MM.1S (cell line): ENCODE measurements at regions not wholly inside any gene's neighbourhood (a gene's known extent, or its start where the extent isn't known, plus 50 kb on each side); places are given as distances from the start of the nearest gene placed in this dataset.

Experiments
- DNase-seq: peaks from one replicate; pipeline ENCODE4 v3.0.0-alpha.2; 2015
- H2AFZ ChIP-seq: fragments of 300-600 bp; sonication (generic); 2 replicates; pipeline ENCODE4 v1.6.0; 2016; ENCODE audit warnings: antibody characterized with exemption, low read length
- H3F3A ChIP-seq: fragments of 300-600 bp; sonication (generic); 2 replicates; pipeline ENCODE4 v1.6.1; 2016; ENCODE audit warnings: mild to moderate bottlenecking, antibody characterized with exemption, low read length, moderate library complexity, mixed read lengths; ENCODE audit not compliant: insufficient read depth
- H3K27ac ChIP-seq: fragments of 300-600 bp; sonication (generic); 2 replicates; pipeline ENCODE4 v1.5.1; 2016; ENCODE audit warnings: mild to moderate bottlenecking, low read length
- H3K27me3 ChIP-seq: fragments of 300-600 bp; sonication (generic); replicated peaks from 2 replicates; pipeline ENCODE4 v1.6.0; 2016; ENCODE audit warnings: low read length; ENCODE audit not compliant: insufficient read depth
- H3K36me3 ChIP-seq: fragments of 300-600 bp; sonication (generic); replicated peaks from 2 replicates; pipeline ENCODE4 v1.6.1; 2016; ENCODE audit warnings: mild to moderate bottlenecking, low read length, mixed read lengths; ENCODE audit not compliant: insufficient read depth
- H3K4me1 ChIP-seq: fragments of 300-600 bp; sonication (generic); 2 replicates; pipeline ENCODE4 v1.6.1; 2016; ENCODE audit warnings: low read length, mixed read lengths
- H3K4me2 ChIP-seq: fragments of 300-600 bp; sonication (generic); 2 replicates; pipeline ENCODE4 v1.6.0; 2016; ENCODE audit warnings: low read depth, low read length
- H3K4me3 ChIP-seq: fragments of 300-600 bp; sonication (generic); 2 replicates; pipeline ENCODE4 v1.5.1; 2016; ENCODE audit warnings: low read length, mixed read lengths
- H3K79me2 ChIP-seq: fragments of 300-600 bp; sonication (generic); 2 replicates; pipeline ENCODE4 v1.6.1; 2016; ENCODE audit warnings: mixed run types, low read length, mixed read lengths
- H3K9ac ChIP-seq: fragments of 300-600 bp; sonication (generic); 2 replicates; pipeline ENCODE4 v1.6.1; 2016; ENCODE audit warnings: low read length, mixed read lengths
- H3K9me2 ChIP-seq: fragments of 300-600 bp; sonication (generic); replicated peaks from 2 replicates; pipeline ENCODE4 v1.6.1; 2016; ENCODE audit warnings: mild to moderate bottlenecking, low read length, mixed read lengths; ENCODE audit not compliant: insufficient read depth
- H3K9me3 ChIP-seq: fragments of 300-600 bp; sonication (generic); replicated peaks from 2 replicates; pipeline ENCODE4 v1.6.1; 2016; ENCODE audit warnings: mild to moderate bottlenecking, low read length, mixed read lengths; ENCODE audit not compliant: insufficient read depth
- H4K20me1 ChIP-seq: fragments of 300-600 bp; sonication (generic); 2 replicates; pipeline ENCODE4 v1.6.1; 2016; ENCODE audit warnings: mild to moderate bottlenecking, low read length, moderate library complexity, mixed read lengths; ENCODE audit not compliant: insufficient read depth
- EZH2 ChIP-seq: fragments of 300-600 bp; sonication (generic); optimal IDR thresholded peaks from 2 replicates; pipeline ENCODE3; 2017; ENCODE audit warnings: low read depth, mild to moderate bottlenecking, antibody characterized with exemption, low read length, mixed read lengths
- EZH2phosphoT487 ChIP-seq: fragments of 300-600 bp; sonication (generic); IDR thresholded peaks from 2 replicates; pipeline ENCODE4 v1.6.1; 2018; ENCODE audit warnings: antibody characterized with exemption, low read length
- TF ChIP-seq, protein P1 (sequence below): fragments of 300-600 bp; sonication (generic); IDR thresholded peaks from 2 replicates; pipeline ENCODE4 v1.5.1; 2016; ENCODE audit warnings: antibody characterized with exemption, low read length, mixed read lengths

DNA sequence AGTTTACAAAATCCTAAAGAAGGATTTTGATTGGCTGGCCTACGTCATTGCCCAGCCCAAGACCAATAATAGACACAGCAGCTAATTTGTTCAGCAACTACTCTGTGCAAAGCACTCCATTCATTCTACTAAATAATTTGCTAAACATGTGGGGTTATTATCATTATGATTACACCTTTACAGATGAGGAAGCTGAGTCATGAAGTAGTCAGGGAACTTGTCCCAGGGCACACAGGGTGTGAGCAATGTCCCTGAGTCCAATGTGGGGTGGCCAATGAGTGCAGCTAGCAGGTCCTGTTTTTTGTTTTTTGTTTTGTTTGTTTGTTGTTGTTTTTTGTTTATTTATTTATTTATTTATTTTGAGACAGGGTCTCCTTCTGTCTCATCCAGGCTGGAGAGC is 183.6 kb downstream of the ABHD5 start:
- no peak overlapping the region for H2AFZ ChIP-seq
- no peak for DNase-seq
- no peaks in the 10 kb centered on the region for H3K9me2 ChIP-seq
- TF ChIP-seq EZH2phosphoT487: no peak
- TF ChIP-seq, protein P1, sequence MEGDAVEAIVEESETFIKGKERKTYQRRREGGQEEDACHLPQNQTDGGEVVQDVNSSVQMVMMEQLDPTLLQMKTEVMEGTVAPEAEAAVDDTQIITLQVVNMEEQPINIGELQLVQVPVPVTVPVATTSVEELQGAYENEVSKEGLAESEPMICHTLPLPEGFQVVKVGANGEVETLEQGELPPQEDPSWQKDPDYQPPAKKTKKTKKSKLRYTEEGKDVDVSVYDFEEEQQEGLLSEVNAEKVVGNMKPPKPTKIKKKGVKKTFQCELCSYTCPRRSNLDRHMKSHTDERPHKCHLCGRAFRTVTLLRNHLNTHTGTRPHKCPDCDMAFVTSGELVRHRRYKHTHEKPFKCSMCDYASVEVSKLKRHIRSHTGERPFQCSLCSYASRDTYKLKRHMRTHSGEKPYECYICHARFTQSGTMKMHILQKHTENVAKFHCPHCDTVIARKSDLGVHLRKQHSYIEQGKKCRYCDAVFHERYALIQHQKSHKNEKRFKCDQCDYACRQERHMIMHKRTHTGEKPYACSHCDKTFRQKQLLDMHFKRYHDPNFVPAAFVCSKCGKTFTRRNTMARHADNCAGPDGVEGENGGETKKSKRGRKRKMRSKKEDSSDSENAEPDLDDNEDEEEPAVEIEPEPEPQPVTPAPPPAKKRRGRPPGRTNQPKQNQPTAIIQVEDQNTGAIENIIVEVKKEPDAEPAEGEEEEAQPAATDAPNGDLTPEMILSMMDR: no peak
- TF ChIP-seq EZH2: no peak
- H4K20me1 ChIP-seq: no peaks in the 10 kb centered on the region
- no peak overlapping the region for H3K4me3 ChIP-seq
- no peak overlapping the region for H3K27ac ChIP-seq
- no peaks in the 10 kb centered on the region for H3K36me3 ChIP-seq
- no peaks in the 10 kb centered on the region for H3K79me2 ChIP-seq
- H3K4me1 ChIP-seq: no peaks in the 10 kb centered on the region
- H3K4me2 ChIP-seq: no peak overlapping the region
- no peaks in the 10 kb centered on the region for H3K9me3 ChIP-seq
- no peaks in the 10 kb centered on the region for H3F3A ChIP-seq
- no peaks in the 10 kb centered on the region for H3K27me3 ChIP-seq
- H3K9ac ChIP-seq: no peak overlapping the region

DNA sequence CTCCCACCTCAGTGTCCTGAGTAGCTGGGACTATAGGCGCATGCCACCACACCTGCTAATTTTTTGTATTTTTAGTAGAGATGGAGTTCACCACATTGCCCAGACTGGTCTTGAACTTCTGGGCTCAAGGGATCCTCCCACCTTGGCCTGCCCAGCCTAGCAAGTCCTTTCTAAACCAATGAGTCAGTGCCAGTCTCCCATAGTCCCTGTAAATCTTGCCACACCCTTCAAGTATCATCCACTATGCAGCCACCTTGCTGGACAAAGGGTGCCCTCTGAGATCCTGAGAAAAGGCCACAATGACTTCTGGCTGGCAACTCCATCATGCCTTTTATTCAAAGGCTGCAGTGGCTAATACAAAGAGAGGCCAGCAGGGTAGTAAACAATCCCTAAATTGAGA is 184.0 kb downstream of the ABHD5 start:
- no peak for DNase-seq
- no peaks in the 10 kb centered on the region for H3K36me3 ChIP-seq
- H3K79me2 ChIP-seq: no peaks in the 10 kb centered on the region
- H3F3A ChIP-seq: no peaks in the 10 kb centered on the region
- H3K27ac ChIP-seq: no peak overlapping the region
- TF ChIP-seq, protein P1: no peak
- no peak for TF ChIP-seq EZH2phosphoT487
- TF ChIP-seq EZH2: no peak
- H3K4me1 ChIP-seq: no peaks in the 10 kb centered on the region
- H4K20me1 ChIP-seq: no peaks in the 10 kb centered on the region
- no peak overlapping the region for H3K9ac ChIP-seq
- H3K27me3 ChIP-seq: no peaks in the 10 kb centered on the region
- H3K4me2 ChIP-seq: no peak overlapping the region
- no peak overlapping the region for H3K4me3 ChIP-seq
- H2AFZ ChIP-seq: no peak overlapping the region
- no peaks in the 10 kb centered on the region for H3K9me3 ChIP-seq
- no peaks in the 10 kb centered on the region for H3K9me2 ChIP-seq

DNA sequence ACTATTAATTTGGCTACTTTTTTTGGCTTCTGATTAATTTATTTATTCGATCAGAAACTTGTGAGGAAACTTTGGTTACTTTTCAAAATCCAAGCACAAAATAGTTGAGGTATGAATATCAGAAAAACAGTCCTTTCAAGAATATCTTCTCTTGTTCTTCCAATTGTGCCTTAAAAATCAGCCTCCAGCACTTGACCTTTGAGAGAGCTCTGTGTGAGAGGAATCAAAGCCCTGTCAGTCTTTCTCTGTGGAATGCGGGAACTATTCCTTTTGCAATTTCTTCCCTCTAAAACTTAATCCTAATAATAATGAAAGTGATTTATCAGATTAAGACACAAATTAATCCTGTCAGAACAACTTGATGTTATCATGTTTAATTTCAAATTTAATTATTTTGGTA is 185.9 kb downstream of the ABHD5 start:
- H3K27me3 ChIP-seq: no peaks in the 10 kb centered on the region
- H2AFZ ChIP-seq: no peak overlapping the region
- H3K79me2 ChIP-seq: no peaks in the 10 kb centered on the region
- no peaks in the 10 kb centered on the region for H4K20me1 ChIP-seq
- H3F3A ChIP-seq: no peaks in the 10 kb centered on the region
- H3K4me3 ChIP-seq: no peak overlapping the region
- H3K4me1 ChIP-seq: no peaks in the 10 kb centered on the region
- H3K9ac ChIP-seq: no peak overlapping the region
- H3K36me3 ChIP-seq: no peaks in the 10 kb centered on the region
- no peaks in the 10 kb centered on the region for H3K9me2 ChIP-seq
- DNase-seq: no peak
- H3K9me3 ChIP-seq: no peaks in the 10 kb centered on the region
- no peak overlapping the region for H3K27ac ChIP-seq
- no peak overlapping the region for H3K4me2 ChIP-seq
- TF ChIP-seq EZH2: no peak
- TF ChIP-seq, protein P1: no peak
- no peak for TF ChIP-seq EZH2phosphoT487
